CD4-positive, alpha-beta memory T cell (primary cell): ENCODE measurements at regions not wholly inside any gene's neighbourhood (a gene's known extent, or its start where the extent isn't known, plus 50 kb on each side); places are given as distances from the start of the nearest gene placed in this dataset.

ENCODE experiments used
- CTCF ChIA-PET: fragments of 350-600 bp; sonication (Branson Sonifier 250); formaldehyde crosslinking; loops from one replicate; lab custom pipeline; 2021; ENCODE audit warnings: inconsistent platforms; ENCODE audit not compliant: partially characterized antibody; lab: Charles Lee
- POLR2A ChIA-PET: fragments of 350-600 bp; sonication (Branson Sonifier 250); formaldehyde crosslinking; loops from one replicate; lab custom pipeline; 2021; ENCODE audit not compliant: partially characterized antibody; lab: Charles Lee
- DNase-seq, 5 donors: peaks; one replicate each; pipeline versions ENCODE4 v3.0.0 to v3.0.0-alpha.2; 2020 to 2022; ENCODE audit warnings: mixed read lengths in 1 of 5
- H3K27ac ChIP-seq: one replicate; pipeline ENCODE4 v1.7.0; 2013; ENCODE audit warnings: low read depth, low read length
- H3K27me3 ChIP-seq: 2 replicates; pipeline ENCODE4 v1.7.0; 2013; ENCODE audit warnings: mild to moderate bottlenecking, low read length, moderate library complexity; ENCODE audit not compliant: insufficient read depth
- H3K36me3 ChIP-seq: 2 replicates; pipeline ENCODE4 v1.7.0; 2013; ENCODE audit warnings: mild to moderate bottlenecking, low read length, moderate library complexity; ENCODE audit not compliant: insufficient read depth
- H3K4me1 ChIP-seq: 2 replicates; pipeline ENCODE4 v1.7.0; 2013; ENCODE audit warnings: mild to moderate bottlenecking, low read length, moderate library complexity; ENCODE audit not compliant: insufficient read depth
- H3K4me3 ChIP-seq, 2 donors: one replicate each; pipeline ENCODE4 v1.7.0; 2013; ENCODE audit warnings: low read length in 2 of 2, mild to moderate bottlenecking in 1 of 2
- H3K9me3 ChIP-seq, 2 donors: one replicate each; pipeline ENCODE4 v1.7.0; 2013; ENCODE audit warnings: low read length in 2 of 2, control low read depth in 1 of 2; ENCODE audit not compliant: control insufficient read depth in 1 of 2
- H3K27ac Mint-ChIP-seq, 7 donors: one replicate each; pipeline ENCODE4 v1.8.0; 2020 to 2021; ENCODE audit warnings: mixed read lengths in 7 of 7, mild to moderate bottlenecking in 6 of 7, inconsistent platforms in 3 of 7, moderate library complexity in 3 of 7
- H3K27me3 Mint-ChIP-seq, 2 donors: one replicate each; pipeline ENCODE4 v1.8.0; 2020 to 2021; ENCODE audit warnings: mixed read lengths in 2 of 2
- H3K36me3 Mint-ChIP-seq, 2 donors: one replicate each; pipeline ENCODE4 v1.8.0; 2020 to 2021; ENCODE audit warnings: mixed read lengths in 2 of 2, inconsistent platforms in 1 of 2, mild to moderate bottlenecking in 1 of 2
- H3K4me1 Mint-ChIP-seq, 4 donors: one replicate each; pipeline ENCODE4 v1.8.0; 2020 to 2021; ENCODE audit warnings: mixed read lengths in 4 of 4, mild to moderate bottlenecking in 1 of 4
- H3K4me3 Mint-ChIP-seq, 8 donors: one replicate each; pipeline ENCODE4 v1.8.0; 2020 to 2021; ENCODE audit warnings: mixed read lengths in 8 of 8, mild to moderate bottlenecking in 7 of 8, moderate library complexity in 6 of 8, inconsistent platforms in 3 of 8
- H3K9me3 Mint-ChIP-seq, 8 donors: one replicate each; pipeline ENCODE4 v1.8.0; 2020 to 2021; ENCODE audit warnings: mixed read lengths in 8 of 8, mild to moderate bottlenecking in 5 of 8, inconsistent platforms in 3 of 8, moderate library complexity in 1 of 8
- intact Hi-C: fragments of 100-400 bp; cut with micrococcal nuclease; formaldehyde crosslinking; loops from one replicate; pipeline ENCODE4 v1.15.1; 2023

DNA sequence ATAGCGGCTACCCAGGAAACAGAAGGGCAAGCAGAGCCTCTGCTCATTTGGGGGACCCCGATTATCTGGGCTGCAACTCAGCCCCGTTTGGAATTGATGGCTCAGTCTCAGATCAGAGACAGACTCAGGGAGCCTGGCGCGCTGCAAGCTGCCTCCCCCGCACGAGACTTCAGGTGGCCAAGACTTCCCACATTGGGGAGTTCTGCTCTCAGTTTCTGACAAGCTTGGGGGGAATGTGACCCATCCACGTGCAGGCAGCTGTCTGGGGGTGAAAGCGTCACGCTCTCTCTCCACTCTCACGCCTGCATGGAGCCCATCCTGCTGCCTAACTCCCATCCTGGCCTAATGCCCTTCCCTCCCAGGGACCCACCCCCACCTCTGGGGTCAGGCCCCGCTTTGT, 157.6 kb upstream of the GSE1 start:
- no peak overlapping the region for H3K4me3 Mint-ChIP-seq
- Histone ChIP-seq H3K36me3 (no peaks in the 10 kb centered on the region), H3K27ac (no peak overlapping the region), H3K9me3 (no peaks in the 10 kb centered on the region), H3K4me1 (peaks cover 10% of the 10 kb centered on the region), H3K4me3 (no peak overlapping the region), H3K27me3 (no peaks in the 10 kb centered on the region)
- no peak overlapping the region for H3K27ac Mint-ChIP-seq
- no peaks in the 10 kb centered on the region for H3K36me3 Mint-ChIP-seq
- H3K9me3 Mint-ChIP-seq = no peaks in the 10 kb centered on the region
- ChIA-PET CTCF (no interaction called here), POLR2A (no interaction called here)
- peaks cover 0 to 9% (median 2%) of the 10 kb centered on the region in 4 donors for H3K4me1 Mint-ChIP-seq
- intact Hi-C loops = no loop called here
- no peak for DNase-seq
- peaks cover 1 to 3% of the 10 kb centered on the region in 2 donors for H3K27me3 Mint-ChIP-seq

DNA sequence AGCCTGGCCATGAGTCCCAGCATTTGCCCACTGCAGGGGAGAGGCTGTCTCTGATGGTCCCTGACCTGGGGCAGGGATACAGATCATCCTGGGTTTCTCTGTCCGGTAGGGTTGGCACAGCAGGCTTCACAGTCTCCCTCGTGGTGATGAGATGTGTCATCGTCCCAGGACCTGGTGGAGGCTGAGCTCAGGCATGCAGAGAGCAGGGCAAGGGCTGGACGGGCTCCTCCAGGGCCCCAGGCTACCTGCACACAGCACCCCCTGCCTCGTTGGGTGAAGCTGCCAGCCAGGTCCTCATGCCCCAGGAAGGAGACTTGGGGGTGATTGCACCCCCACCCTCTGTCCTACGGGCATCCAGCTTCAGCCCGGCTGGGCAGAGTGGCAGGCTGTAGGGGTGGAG, 155.8 kb upstream of the GSE1 start:
- H3K4me1 ChIP-seq = peaks cover 14% of the 10 kb centered on the region
- no peak for DNase-seq
- Mint-ChIP-seq H3K4me1 (peaks cover 1 to 8% (median 3%) of the 10 kb centered on the region in 4 donors), H3K36me3 (no peaks in the 10 kb centered on the region), H3K9me3 (no peaks in the 10 kb centered on the region), H3K27ac (no peak overlapping the region), H3K4me3 (no peak overlapping the region), H3K27me3 (peaks cover 4 to 9% of the 10 kb centered on the region in 2 donors)
- no peaks in the 10 kb centered on the region for H3K9me3 ChIP-seq
- intact Hi-C loops = no loop called here
- H3K36me3 ChIP-seq = no peaks in the 10 kb centered on the region
- H3K27me3 ChIP-seq = peaks cover 12% of the 10 kb centered on the region
- ChIA-PET CTCF (interaction anchor here (0.6 to 1.0 kb wide), 3 partner anchors 14 to 152 kb away, joined by 3 read pairs; no protein-coding TSS in a partner anchor), POLR2A (no interaction called here)
- no peak overlapping the region for H3K4me3 ChIP-seq
- no peak overlapping the region for H3K27ac ChIP-seq

DNA sequence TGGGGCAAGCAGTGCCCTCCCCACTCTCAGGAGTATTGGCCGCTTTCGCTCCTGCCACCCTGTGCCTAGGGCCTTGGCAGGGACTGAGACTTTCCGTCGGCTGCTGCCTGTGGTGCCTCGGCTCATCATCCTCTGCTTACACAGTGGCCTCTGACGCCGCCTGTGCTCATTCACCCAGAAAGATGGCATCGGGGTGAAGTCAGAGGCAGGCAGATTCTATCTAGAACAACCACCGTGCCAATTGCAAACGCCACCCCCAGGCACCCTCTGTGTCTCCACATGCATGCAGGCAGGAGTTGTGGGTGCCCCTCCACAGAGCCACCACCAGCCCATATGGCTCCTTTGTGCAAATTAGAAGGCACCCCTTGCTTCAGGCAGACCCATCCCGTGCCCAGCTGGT, 154.2 kb upstream of the GSE1 start:
- Mint-ChIP-seq H3K9me3 (no peaks in the 10 kb centered on the region), H3K4me3 (no peak overlapping the region), H3K27me3 (peaks cover 6 to 12% of the 10 kb centered on the region in 2 donors), H3K36me3 (no peaks in the 10 kb centered on the region), H3K4me1 (peaks cover 2 to 11% (median 4%) of the 10 kb centered on the region in 4 donors), H3K27ac (no peak overlapping the region)
- Histone ChIP-seq H3K27me3 (peaks cover 17% of the 10 kb centered on the region), H3K36me3 (no peaks in the 10 kb centered on the region), H3K27ac (no peak overlapping the region), H3K4me3 (no peak overlapping the region), H3K4me1 (peaks cover 12% of the 10 kb centered on the region), H3K9me3 (no peaks in the 10 kb centered on the region)
- intact Hi-C loops = no loop called here
- no peak for DNase-seq
- CTCF ChIA-PET = interaction anchor here (1.5 kb wide), 1 partner anchor 157 kb away, joined by 3 read pairs; no protein-coding TSS in a partner anchor
- POLR2A ChIA-PET = no interaction called here

DNA sequence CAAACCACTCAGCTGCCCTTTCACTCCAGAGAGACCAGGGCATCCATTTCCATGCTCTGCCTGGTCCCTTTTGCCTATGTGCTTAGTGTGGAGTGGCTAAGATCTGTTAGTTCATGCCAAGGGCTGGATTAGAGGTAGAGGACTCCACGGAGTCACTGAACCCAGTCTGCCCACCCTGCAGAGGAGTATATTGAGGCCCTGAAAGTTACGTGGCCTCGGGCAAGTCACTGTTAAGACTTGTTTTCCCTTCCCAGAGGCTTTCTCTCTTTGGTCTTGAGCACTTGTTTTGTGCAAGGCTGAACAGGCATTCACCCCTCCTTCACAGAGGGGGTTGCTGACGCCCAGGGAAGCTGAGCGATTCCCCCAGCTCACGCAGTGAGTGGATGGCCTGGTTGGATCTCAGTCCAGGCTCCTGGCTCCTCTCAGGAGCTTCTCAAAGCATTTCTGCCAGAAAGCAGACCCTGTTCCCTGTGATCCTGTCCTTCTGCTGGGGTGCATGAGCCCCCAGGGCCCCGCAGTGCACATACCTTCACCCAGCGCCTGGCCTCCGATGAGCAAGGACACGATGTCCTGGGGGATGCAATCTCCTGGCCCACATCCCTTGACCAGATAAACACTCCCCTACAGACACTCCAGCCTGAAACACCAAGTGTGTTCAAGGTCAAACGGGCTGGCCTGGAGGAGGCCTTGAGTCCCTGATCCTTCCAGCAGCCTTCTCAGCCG, 153.4 kb upstream of the GSE1 start:
- CTCF ChIA-PET = interaction anchor here (1.5 to 2.3 kb wide), 2 partner anchors 156 kb away, joined by 3 to 7 read pairs; no protein-coding TSS in a partner anchor
- no peak overlapping the region for H3K4me3 Mint-ChIP-seq
- no peaks in the 10 kb centered on the region for H3K9me3 Mint-ChIP-seq
- DNase-seq = no peak
- H3K4me1 Mint-ChIP-seq = peaks cover 2 to 11% (median 4%) of the 10 kb centered on the region in 4 donors
- H3K27me3 ChIP-seq = peaks cover 17% of the 10 kb centered on the region
- no peaks in the 10 kb centered on the region for H3K9me3 ChIP-seq
- no peaks in the 10 kb centered on the region for H3K36me3 Mint-ChIP-seq
- no peak overlapping the region for H3K27ac ChIP-seq
- no peak overlapping the region for H3K27ac Mint-ChIP-seq
- no peak overlapping the region for H3K4me3 ChIP-seq
- H3K4me1 ChIP-seq = peaks cover 12% of the 10 kb centered on the region
- POLR2A ChIA-PET = no interaction called here
- no peaks in the 10 kb centered on the region for H3K36me3 ChIP-seq
- H3K27me3 Mint-ChIP-seq = peaks cover 8 to 14% of the 10 kb centered on the region in 2 donors
- intact Hi-C loops = no loop called here

DNA sequence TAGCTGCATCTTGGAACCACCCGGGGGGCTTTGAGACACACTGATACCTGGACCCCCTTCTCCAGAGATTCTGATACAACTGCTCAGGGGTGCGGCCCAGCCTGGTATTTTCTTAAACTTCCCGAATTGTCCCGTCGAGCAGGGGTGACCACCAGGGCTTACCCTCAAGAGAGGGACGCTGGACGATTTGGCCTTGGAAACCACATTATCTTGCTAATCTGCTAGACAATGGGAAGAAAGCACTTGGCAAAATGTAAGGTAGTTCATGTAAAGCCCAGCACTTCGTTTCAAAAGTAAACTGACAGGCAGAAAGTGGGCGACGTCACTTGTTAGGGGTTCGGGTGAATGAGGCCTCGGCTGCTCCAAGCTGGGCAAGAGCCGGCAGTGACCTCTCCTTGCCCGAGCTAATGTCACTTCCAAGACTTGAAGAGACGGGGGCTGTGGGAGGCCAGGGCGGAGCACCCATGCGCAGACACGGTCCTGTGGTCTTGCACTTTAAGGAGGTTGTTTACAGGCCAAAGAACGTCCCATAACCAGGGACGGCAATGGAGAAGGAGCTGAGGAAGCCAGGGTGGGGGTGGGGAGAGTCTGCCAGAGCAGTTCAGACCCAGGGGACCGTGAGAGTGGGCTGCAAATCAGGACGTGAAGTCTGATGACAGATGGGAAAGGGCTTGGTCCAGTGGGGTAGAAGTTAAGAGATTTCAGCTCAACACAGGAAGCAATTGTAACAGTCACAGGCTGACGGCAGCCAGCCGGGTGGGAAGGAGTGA, 152.7 kb upstream of the GSE1 start:
- no peak for DNase-seq
- ChIA-PET CTCF (interaction anchor here (0.9 to 2.3 kb wide), 4 partner anchors 7 to 155 kb away, joined by 3 to 7 read pairs (median 4); no protein-coding TSS in a partner anchor), POLR2A (no interaction called here)
- Histone ChIP-seq H3K9me3 (no peaks in the 10 kb centered on the region), H3K4me3 (no peak overlapping the region), H3K36me3 (no peaks in the 10 kb centered on the region), H3K27ac (no peak overlapping the region), H3K4me1 (peaks cover 12% of the 10 kb centered on the region), H3K27me3 (peaks cover 17% of the 10 kb centered on the region)
- Mint-ChIP-seq H3K27ac (no peak overlapping the region), H3K9me3 (no peaks in the 10 kb centered on the region), H3K4me3 (peak overlapping the region in 2 of 8 donors; percentile 27 to 57), H3K4me1 (peaks cover 3 to 11% (median 5%) of the 10 kb centered on the region in 4 donors), H3K36me3 (peaks cover 0 to under 1% of the 10 kb centered on the region in 2 donors), H3K27me3 (peaks cover 10 to 17% of the 10 kb centered on the region in 2 donors)
- intact Hi-C loops = no loop called here

DNA sequence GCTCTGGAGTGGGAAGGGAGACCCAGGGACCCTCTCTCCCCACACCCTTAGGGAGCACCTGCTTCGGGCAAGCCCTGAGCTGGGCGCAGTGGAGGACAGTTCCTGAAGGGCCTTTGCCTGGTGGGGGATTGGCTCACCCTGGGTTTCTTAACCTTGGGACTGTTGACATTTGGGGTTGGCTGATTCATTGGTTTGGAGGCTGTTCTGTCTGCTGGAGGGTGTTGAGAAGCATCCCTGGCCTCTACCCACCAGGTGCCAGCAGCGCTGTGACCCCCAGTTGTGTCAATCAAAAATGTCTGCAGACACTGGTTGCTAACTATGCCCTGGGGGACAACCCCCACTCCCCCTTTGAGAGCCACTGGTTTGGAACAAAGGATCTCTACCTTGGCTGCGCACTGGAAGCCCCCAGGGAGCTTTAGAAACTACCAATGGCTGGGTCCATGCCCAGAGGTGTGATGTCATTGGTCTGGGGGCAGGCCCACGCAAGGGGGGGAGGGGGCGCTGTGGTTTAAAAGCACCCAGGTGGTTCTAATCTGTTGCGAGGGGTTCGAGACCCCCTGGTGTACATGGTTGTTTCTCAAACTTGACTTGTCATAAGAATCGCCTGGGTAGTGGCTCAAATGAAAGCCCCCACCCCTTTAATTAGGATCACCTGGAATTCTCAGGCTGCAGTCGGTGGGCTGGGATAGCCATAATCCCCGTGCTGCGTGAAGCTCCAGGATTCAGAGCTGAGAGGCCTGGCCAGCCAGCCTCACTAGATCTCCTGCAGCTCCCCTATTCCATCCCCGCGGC, 151.9 kb upstream of the GSE1 start:
- Histone ChIP-seq H3K36me3 (no peaks in the 10 kb centered on the region), H3K4me3 (no peak overlapping the region), H3K27me3 (peaks cover 17% of the 10 kb centered on the region), H3K4me1 (peaks cover 12% of the 10 kb centered on the region), H3K9me3 (no peaks in the 10 kb centered on the region), H3K27ac (no peak overlapping the region)
- no peak overlapping the region for H3K27ac Mint-ChIP-seq
- peak overlapping the region in 3 of 8 donors; percentile 27 to 88 (median 46) for H3K4me3 Mint-ChIP-seq
- H3K36me3 Mint-ChIP-seq = peaks cover 0 to 3% of the 10 kb centered on the region in 2 donors
- POLR2A ChIA-PET = interaction anchor here (1.1 kb wide), 1 partner anchor 12 kb away, joined by 4 read pairs; no protein-coding TSS in a partner anchor
- H3K9me3 Mint-ChIP-seq = no peaks in the 10 kb centered on the region
- H3K27me3 Mint-ChIP-seq = peaks cover 13 to 22% of the 10 kb centered on the region in 2 donors
- intact Hi-C loops = no loop called here
- no peak for DNase-seq
- CTCF ChIA-PET = interaction anchor here (0.9 to 2.3 kb wide), 4 partner anchors 8 to 154 kb away, joined by 3 to 7 read pairs (median 4); no protein-coding TSS in a partner anchor
- peaks cover 3 to 11% (median 5%) of the 10 kb centered on the region in 4 donors for H3K4me1 Mint-ChIP-seq
